Caco-2 (cell line): ENCODE measurements at regions not wholly inside any gene's neighbourhood (a gene's known extent, or its start where the extent isn't known, plus 50 kb on each side); places are given as distances from the start of the nearest gene placed in this dataset.

Source experiments
- BruUV-seq: library from RNA; stranded (reverse); fragments of 400-500 nt; replicated peaks from 2 replicates; lab custom pipeline; 2021; lab: Mats Ljungman, UMichigan
- CTCF ChIA-PET: fragments of 300-600 bp; sonication (Branson Sonifier 250); formaldehyde crosslinking; loops from one replicate; lab custom pipeline; 2022; ENCODE audit warnings: antibody characterized with exemption; lab: Charles Lee
- POLR2A ChIA-PET: fragments of 300-600 bp; sonication (Branson Sonifier 250); formaldehyde crosslinking; loops from one replicate; lab custom pipeline; 2022; ENCODE audit warnings: antibody characterized with exemption; lab: Charles Lee
- DNase-seq, 2 experiments: peaks; one replicate each; pipeline versions ENCODE4 v3.0.0 to v3.0.0-alpha.2; 2020 to 2022
- H3K27me3 ChIP-seq: replicated peaks from 2 replicates; pipeline ENCODE4 v1.6.0; 2011; ENCODE audit warnings: low read length; ENCODE audit not compliant: control insufficient read depth, insufficient read depth
- H3K36me3 ChIP-seq: 2 replicates; pipeline ENCODE4 v1.5.1; 2011; ENCODE audit warnings: low read length; ENCODE audit not compliant: control insufficient read depth, insufficient read depth
- H3K4me1 ChIP-seq: fragments of 250-450 bp; sonication (Bioruptor Pico); 2 replicates; pipeline ENCODE4 v1.5.1; 2020; ENCODE audit warnings: mild to moderate bottlenecking
- H3K4me3 ChIP-seq: 2 replicates; pipeline ENCODE4 v1.5.1; 2011; ENCODE audit warnings: low read depth, mild to moderate bottlenecking, control low read depth, low read length
- H3K9me3 ChIP-seq: fragments of 250-450 bp; sonication (Bioruptor Pico); 2 replicates; pipeline ENCODE4 v1.5.1; 2020; ENCODE audit warnings: mild to moderate bottlenecking, moderate library complexity
- H3K27ac Mint-ChIP-seq: one replicate; pipeline ENCODE4 v1.8.0; 2022; ENCODE audit warnings: mixed read lengths; ENCODE audit not compliant: unreplicated experiment
- H3K27me3 Mint-ChIP-seq: one replicate; pipeline ENCODE4 v1.8.0; 2022; ENCODE audit warnings: mixed read lengths; ENCODE audit not compliant: insufficient read depth, unreplicated experiment
- H3K36me3 Mint-ChIP-seq: one replicate; pipeline ENCODE4 v1.8.0; 2022; ENCODE audit warnings: mild to moderate bottlenecking, mixed read lengths; ENCODE audit not compliant: insufficient read depth, unreplicated experiment
- H3K4me1 Mint-ChIP-seq: one replicate; pipeline ENCODE4 v1.8.0; 2022; ENCODE audit warnings: low read depth, mixed read lengths; ENCODE audit not compliant: unreplicated experiment
- H3K4me3 Mint-ChIP-seq: one replicate; pipeline ENCODE4 v1.8.0; 2022; ENCODE audit warnings: mild to moderate bottlenecking, moderate library complexity, mixed read lengths; ENCODE audit not compliant: unreplicated experiment
- H3K9me3 Mint-ChIP-seq: one replicate; pipeline ENCODE4 v1.8.0; 2022; ENCODE audit warnings: mixed read lengths; ENCODE audit not compliant: unreplicated experiment
- intact Hi-C: fragments of 100-400 bp; cut with micrococcal nuclease; formaldehyde crosslinking; loops from one replicate; pipeline ENCODE4 v1.10.0; 2022; ENCODE audit not compliant: unreplicated experiment
- TF ChIP-seq, protein P1 (sequence below), 2 experiments: fragments of 200-600 bp in 1 of 2; IDR thresholded peaks; 1 replicate in 1 of 2; 2 replicates in 1 of 2; pipeline versions ENCODE4 v1.5.1 to v1.8.0; 2011 to 2022; ENCODE audit warnings: antibody characterized with exemption in 1 of 2, control low read depth in 1 of 2, inconsistent platforms in 1 of 2, low read depth in 1 of 2, low read length in 1 of 2, mild to moderate bottlenecking in 1 of 2, moderate library complexity in 1 of 2; ENCODE audit not compliant: insufficient read depth in 1 of 2, severe bottlenecking in 1 of 2, unreplicated experiment in 1 of 2

- H3K36me3 ChIP-seq = no peaks in the 10 kb centered on the region
- no peak overlapping the region for H3K27ac Mint-ChIP-seq
- H3K9me3 Mint-ChIP-seq = peaks cover 12% of the 10 kb centered on the region
- no TSS peak for BruUV-seq
- no peak overlapping the region for H3K4me3 Mint-ChIP-seq
- DNase-seq = no peak
- H3K9me3 ChIP-seq = no peaks in the 10 kb centered on the region
- H3K4me3 ChIP-seq = no peak overlapping the region
- no peaks in the 10 kb centered on the region for H3K36me3 Mint-ChIP-seq
- no peaks in the 10 kb centered on the region for H3K27me3 Mint-ChIP-seq
- no peaks in the 10 kb centered on the region for H3K4me1 Mint-ChIP-seq
- intact Hi-C loops = no loop called here
- CTCF ChIA-PET = no interaction called here
- H3K4me1 ChIP-seq = no peaks in the 10 kb centered on the region
- no peaks in the 10 kb centered on the region for H3K27me3 ChIP-seq
- POLR2A ChIA-PET = no interaction called here
- TF ChIP-seq, protein P1, sequence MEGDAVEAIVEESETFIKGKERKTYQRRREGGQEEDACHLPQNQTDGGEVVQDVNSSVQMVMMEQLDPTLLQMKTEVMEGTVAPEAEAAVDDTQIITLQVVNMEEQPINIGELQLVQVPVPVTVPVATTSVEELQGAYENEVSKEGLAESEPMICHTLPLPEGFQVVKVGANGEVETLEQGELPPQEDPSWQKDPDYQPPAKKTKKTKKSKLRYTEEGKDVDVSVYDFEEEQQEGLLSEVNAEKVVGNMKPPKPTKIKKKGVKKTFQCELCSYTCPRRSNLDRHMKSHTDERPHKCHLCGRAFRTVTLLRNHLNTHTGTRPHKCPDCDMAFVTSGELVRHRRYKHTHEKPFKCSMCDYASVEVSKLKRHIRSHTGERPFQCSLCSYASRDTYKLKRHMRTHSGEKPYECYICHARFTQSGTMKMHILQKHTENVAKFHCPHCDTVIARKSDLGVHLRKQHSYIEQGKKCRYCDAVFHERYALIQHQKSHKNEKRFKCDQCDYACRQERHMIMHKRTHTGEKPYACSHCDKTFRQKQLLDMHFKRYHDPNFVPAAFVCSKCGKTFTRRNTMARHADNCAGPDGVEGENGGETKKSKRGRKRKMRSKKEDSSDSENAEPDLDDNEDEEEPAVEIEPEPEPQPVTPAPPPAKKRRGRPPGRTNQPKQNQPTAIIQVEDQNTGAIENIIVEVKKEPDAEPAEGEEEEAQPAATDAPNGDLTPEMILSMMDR (IDR thresholded peaks at IDR 0.05; ENCODE audit: insufficient read depth in 1 of 2, low read depth in 1 of 2, low read length in 1 of 2, severe bottlenecking in 1 of 2, unreplicated experiment in 1 of 2) = no peak
These were observed 699.6 kb downstream of the MCTP2 start for GRCh38 chr15:94930960-94931359.

DNA sequence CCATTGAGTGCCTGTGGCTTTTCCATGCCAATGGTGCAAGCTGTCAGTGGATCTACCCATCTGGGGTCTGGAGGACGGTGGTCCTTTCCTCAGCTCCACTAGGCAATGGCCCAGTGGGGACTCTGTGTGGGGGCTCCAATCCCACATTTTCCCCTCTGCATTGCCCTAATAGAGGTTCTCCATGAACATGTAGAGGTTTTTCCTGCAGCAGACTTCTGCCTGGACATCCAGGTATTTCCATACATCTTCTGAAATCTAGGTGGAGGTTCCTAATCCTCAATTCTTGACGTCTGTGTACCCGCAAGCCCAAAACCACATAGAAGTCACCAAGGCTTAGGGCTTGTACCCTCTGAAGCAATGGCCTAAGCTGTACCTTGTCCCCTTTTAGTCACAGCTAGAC, 703.1 kb downstream of the MCTP2 start:
- no TSS peak for BruUV-seq
- Mint-ChIP-seq H3K4me3 (no peak overlapping the region), H3K27ac (no peak overlapping the region), H3K9me3 (peaks cover 12% of the 10 kb centered on the region), H3K4me1 (no peaks in the 10 kb centered on the region), H3K27me3 (no peaks in the 10 kb centered on the region), H3K36me3 (no peaks in the 10 kb centered on the region)
- no peak overlapping the region for H3K4me3 ChIP-seq
- no peaks in the 10 kb centered on the region for H3K36me3 ChIP-seq
- intact Hi-C loops = no loop called here
- CTCF ChIA-PET = no interaction called here
- TF ChIP-seq, protein P1 (IDR thresholded peaks at IDR 0.05; ENCODE audit: insufficient read depth in 1 of 2, low read depth in 1 of 2, low read length in 1 of 2, severe bottlenecking in 1 of 2, unreplicated experiment in 1 of 2) = no peak
- H3K27me3 ChIP-seq = no peaks in the 10 kb centered on the region
- no peaks in the 10 kb centered on the region for H3K9me3 ChIP-seq
- POLR2A ChIA-PET = no interaction called here
- no peak for DNase-seq
- H3K4me1 ChIP-seq = no peaks in the 10 kb centered on the region

DNA sequence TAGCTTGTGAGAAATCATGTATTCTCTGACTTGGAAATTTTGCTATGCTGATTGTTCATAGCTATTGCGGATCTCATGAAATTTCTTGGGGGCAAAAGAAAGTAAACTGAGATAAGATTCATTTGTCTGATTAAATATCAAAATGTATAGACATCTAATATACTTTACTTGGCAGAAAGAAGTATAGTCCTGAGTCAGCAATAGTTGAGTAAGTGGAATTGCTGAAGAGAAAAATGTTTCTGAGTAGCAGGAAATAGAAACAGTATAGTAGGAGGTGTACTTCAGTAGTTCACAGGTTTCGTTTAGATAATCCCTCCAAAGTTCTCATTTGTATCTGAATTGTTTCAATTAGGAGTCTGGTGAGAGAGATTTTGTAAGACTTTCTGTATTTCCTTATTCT, 705.9 kb downstream of the MCTP2 start:
- TF ChIP-seq, protein P1 (IDR thresholded peaks at IDR 0.05; ENCODE audit: insufficient read depth in 1 of 2, low read depth in 1 of 2, low read length in 1 of 2, severe bottlenecking in 1 of 2, unreplicated experiment in 1 of 2) = no peak
- no peaks in the 10 kb centered on the region for H3K27me3 Mint-ChIP-seq
- DNase-seq = no peak
- intact Hi-C loops = no loop called here
- no TSS peak for BruUV-seq
- H3K4me3 Mint-ChIP-seq = no peak overlapping the region
- no peak overlapping the region for H3K27ac Mint-ChIP-seq
- no peaks in the 10 kb centered on the region for H3K4me1 Mint-ChIP-seq
- H3K9me3 ChIP-seq = no peaks in the 10 kb centered on the region
- H3K4me1 ChIP-seq = no peaks in the 10 kb centered on the region
- no peaks in the 10 kb centered on the region for H3K36me3 ChIP-seq
- no peaks in the 10 kb centered on the region for H3K36me3 Mint-ChIP-seq
- no peaks in the 10 kb centered on the region for H3K27me3 ChIP-seq
- ChIA-PET CTCF (no interaction called here), POLR2A (no interaction called here)
- H3K9me3 Mint-ChIP-seq = peaks cover 12% of the 10 kb centered on the region
- H3K4me3 ChIP-seq = no peak overlapping the region
